Bronchial epithelial cell (primary cell): ENCODE measurements at regions not wholly inside any gene's neighbourhood (a gene's known extent, or its start where the extent isn't known, plus 50 kb on each side); places are given as distances from the start of the nearest gene placed in this dataset.

Experiments used
- DNase-seq: peaks from one replicate; pipeline ENCODE4 v3.0.0-alpha.2; 2010; ENCODE audit warnings: low read depth
- FAIRE-seq: peaks from 2 replicates; lab custom pipeline; 2011; peaks lifted over from hg19 to GRCh38; lab: Jason Lieb, UNC
- H3K27me3 ChIP-seq: 2 replicates; pipeline ENCODE4 v1.5.1; 2011; ENCODE audit warnings: low read length; ENCODE audit not compliant: control insufficient read depth, insufficient read depth
- H3K36me3 ChIP-seq: 2 replicates; pipeline ENCODE4 v1.5.1; 2011; ENCODE audit warnings: low read length; ENCODE audit not compliant: control insufficient read depth, insufficient read depth
- H3K4me3 ChIP-seq: 2 replicates; pipeline ENCODE4 v1.5.1; 2011; ENCODE audit warnings: mild to moderate bottlenecking, low read depth, low read length, control low read depth
- TF ChIP-seq, protein P1 (sequence below): IDR thresholded peaks from 2 replicates; pipeline ENCODE4 v1.5.1; 2011; ENCODE audit warnings: mild to moderate bottlenecking, moderate library complexity, low read length, control low read depth, inconsistent platforms; ENCODE audit not compliant: insufficient read depth, severe bottlenecking

DNA sequence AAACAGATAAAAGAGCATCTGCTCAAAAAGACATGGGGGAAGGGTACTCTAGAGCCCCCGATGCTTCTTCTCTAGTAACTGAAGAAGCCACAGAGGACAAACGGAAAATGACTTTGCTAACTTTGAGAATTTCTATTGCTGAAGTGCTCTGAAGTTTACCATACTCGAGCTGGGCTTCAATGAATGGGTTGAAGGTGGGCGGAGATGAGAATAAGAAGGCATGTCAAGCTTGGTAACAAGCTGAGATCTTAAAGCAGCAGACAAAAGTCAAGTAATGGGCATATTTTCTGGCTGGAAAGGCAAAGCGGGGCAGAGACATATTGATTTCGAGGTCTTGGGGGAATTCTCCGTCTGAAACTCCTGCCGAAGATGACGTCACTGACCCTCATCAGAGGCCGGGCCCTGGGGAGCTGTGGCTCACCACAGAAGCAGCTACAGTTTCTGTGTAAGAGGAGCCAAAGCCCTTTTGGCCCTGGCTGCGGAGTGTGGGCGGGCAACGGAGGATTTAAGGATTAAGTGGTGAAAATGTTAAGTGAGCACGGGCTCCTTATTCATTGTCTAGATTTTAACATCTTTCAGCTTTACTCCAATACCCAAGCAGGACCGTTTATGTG, 115.8 kb upstream of the SLIT3 start:
- TF ChIP-seq, protein P1, sequence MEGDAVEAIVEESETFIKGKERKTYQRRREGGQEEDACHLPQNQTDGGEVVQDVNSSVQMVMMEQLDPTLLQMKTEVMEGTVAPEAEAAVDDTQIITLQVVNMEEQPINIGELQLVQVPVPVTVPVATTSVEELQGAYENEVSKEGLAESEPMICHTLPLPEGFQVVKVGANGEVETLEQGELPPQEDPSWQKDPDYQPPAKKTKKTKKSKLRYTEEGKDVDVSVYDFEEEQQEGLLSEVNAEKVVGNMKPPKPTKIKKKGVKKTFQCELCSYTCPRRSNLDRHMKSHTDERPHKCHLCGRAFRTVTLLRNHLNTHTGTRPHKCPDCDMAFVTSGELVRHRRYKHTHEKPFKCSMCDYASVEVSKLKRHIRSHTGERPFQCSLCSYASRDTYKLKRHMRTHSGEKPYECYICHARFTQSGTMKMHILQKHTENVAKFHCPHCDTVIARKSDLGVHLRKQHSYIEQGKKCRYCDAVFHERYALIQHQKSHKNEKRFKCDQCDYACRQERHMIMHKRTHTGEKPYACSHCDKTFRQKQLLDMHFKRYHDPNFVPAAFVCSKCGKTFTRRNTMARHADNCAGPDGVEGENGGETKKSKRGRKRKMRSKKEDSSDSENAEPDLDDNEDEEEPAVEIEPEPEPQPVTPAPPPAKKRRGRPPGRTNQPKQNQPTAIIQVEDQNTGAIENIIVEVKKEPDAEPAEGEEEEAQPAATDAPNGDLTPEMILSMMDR, result no peak
- no peaks in the 10 kb centered on the region for H3K36me3 ChIP-seq
- H3K4me3 ChIP-seq, result no peak overlapping the region
- no peaks in the 10 kb centered on the region for H3K27me3 ChIP-seq
- FAIRE-seq (no peak), DNase-seq (no peak)

DNA sequence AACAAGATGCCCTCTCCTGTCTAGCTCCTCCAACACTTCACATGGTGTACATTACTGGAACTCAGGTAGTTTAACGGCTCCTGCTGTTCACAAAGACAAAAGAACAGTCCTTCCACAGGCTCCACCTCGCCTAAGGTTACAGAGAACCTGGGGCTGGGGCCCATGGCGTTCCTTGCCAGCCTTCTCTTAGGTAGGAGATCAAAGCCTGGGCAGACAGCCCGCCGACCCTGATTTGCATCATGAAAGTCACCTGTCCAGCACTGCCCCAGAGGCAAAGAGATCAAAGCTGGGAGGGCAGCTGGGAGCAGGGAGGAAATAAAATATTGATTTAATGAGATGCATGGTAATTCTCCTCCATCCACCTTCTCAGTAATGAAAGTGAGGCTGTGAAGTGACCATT, 115.0 kb upstream of the SLIT3 start:
- Histone ChIP-seq H3K27me3 (no peaks in the 10 kb centered on the region), H3K36me3 (no peaks in the 10 kb centered on the region), H3K4me3 (no peak overlapping the region)
- TF ChIP-seq, protein P1, result no peak
- FAIRE-seq, result no peak
- no peak for DNase-seq

DNA sequence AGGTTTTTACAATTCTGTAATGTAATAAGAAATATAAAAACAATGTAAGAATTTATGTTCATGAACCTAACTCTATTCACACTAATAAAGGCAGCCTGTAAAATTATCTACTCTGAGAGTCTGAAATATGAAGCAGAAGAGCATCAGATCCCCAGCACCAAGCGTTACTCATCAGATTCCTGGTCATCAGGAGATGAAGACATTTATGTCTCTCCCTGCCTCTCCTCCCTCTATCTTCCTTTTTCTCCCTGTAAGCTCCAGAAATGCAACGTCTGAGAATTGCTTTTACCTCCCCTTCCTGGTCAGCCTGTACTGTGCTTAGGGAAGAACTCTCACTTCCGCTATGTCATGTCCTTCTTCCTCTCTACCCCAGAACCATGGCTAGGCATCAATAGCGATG, 114.4 kb upstream of the SLIT3 start:
- FAIRE-seq (no peak), DNase-seq (no peak)
- Histone ChIP-seq H3K36me3 (no peaks in the 10 kb centered on the region), H3K4me3 (no peak overlapping the region), H3K27me3 (no peaks in the 10 kb centered on the region)
- TF ChIP-seq, protein P1, result no peak

DNA sequence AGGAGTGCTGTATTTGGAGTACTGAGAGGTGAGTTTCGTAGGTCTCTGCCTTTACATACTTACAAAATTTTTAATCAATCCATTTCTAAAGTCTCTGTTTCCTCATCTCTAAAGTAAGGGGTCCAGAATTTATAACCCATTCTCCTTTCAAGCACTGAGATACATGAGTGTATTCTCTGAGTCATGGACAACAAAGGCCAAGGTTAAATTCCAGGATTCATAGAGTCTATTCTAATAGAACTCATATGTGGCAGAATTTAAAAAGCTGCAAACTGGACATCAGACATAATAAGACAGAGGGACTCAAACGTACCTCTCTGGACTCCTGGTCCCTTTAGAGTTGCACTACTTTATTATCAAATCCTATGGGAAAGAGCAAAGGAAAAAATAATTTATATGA, 112.5 kb upstream of the SLIT3 start:
- no peaks in the 10 kb centered on the region for H3K36me3 ChIP-seq
- no peak overlapping the region for H3K4me3 ChIP-seq
- H3K27me3 ChIP-seq, result no peaks in the 10 kb centered on the region
- TF ChIP-seq, protein P1, result no peak
- DNase-seq, result no peak
- no peak for FAIRE-seq

DNA sequence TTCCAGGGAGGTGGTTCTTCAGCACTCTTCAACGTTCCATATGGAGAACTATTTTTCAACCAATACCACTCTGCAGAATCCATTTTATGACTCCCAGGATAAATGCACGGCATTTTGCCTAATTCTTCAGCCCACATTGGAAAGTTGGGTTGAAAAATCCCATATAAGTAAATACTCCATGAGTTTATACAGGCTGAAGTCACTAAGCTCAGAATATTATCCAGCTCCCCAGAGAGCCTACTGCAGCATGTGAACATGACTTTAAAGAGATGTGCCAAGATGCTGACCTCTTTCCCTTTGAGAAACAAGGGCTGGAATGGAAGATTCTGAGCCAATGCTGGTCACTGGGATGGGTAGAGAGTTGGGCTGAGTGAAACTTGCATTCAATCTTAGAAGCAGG, 111.9 kb upstream of the SLIT3 start:
- FAIRE-seq (no peak), DNase-seq (no peak)
- H3K36me3 ChIP-seq, result no peaks in the 10 kb centered on the region
- TF ChIP-seq, protein P1, result no peak
- no peaks in the 10 kb centered on the region for H3K27me3 ChIP-seq
- H3K4me3 ChIP-seq, result no peak overlapping the region
